Chondrocyte (in vitro differentiated cells): ENCODE measurements at regions not wholly inside any gene's neighbourhood (a gene's known extent, or its start where the extent isn't known, plus 50 kb on each side); places are given as distances from the start of the nearest gene placed in this dataset.
"Not testable (repeated sequence)": the region's sequence is repeated elsewhere in the genome, so short reads cannot be mapped to it uniquely, and the experiment has no call there.

Experiments
- DNase-seq: peaks from one replicate; pipeline ENCODE4 v3.0.0; 2021; ENCODE audit warnings: mixed read lengths, low spot score
- H3K27ac Mint-ChIP-seq: one replicate; pipeline ENCODE4 v1.8.0; 2021; ENCODE audit warnings: mild to moderate bottlenecking, moderate library complexity, mixed read lengths; ENCODE audit not compliant: unreplicated experiment
- H3K27me3 Mint-ChIP-seq: 2 replicates; pipeline ENCODE4 v1.8.0; 2021; ENCODE audit warnings: low read depth, mixed read lengths
- H3K36me3 Mint-ChIP-seq: 2 replicates; pipeline ENCODE4 v1.8.0; 2021; ENCODE audit warnings: low read depth, mixed read lengths
- H3K4me1 Mint-ChIP-seq: 2 replicates; pipeline ENCODE4 v1.8.0; 2021; ENCODE audit warnings: low read depth, mild to moderate bottlenecking, mixed read lengths
- H3K4me3 Mint-ChIP-seq: one replicate; pipeline ENCODE4 v1.8.0; 2021; ENCODE audit warnings: mild to moderate bottlenecking, moderate library complexity, mixed read lengths; ENCODE audit not compliant: unreplicated experiment
- H3K9me3 Mint-ChIP-seq: 2 replicates; pipeline ENCODE4 v1.8.0; 2021; ENCODE audit warnings: low read depth, mixed read lengths
- TF ChIP-seq, protein P1 (sequence below): fragments of 200-600 bp; sonication (generic); IDR thresholded peaks from 2 replicates; pipeline ENCODE4 v1.5.0; 2021; ENCODE audit warnings: antibody characterized with exemption, mild to moderate bottlenecking, moderate library complexity

DNA sequence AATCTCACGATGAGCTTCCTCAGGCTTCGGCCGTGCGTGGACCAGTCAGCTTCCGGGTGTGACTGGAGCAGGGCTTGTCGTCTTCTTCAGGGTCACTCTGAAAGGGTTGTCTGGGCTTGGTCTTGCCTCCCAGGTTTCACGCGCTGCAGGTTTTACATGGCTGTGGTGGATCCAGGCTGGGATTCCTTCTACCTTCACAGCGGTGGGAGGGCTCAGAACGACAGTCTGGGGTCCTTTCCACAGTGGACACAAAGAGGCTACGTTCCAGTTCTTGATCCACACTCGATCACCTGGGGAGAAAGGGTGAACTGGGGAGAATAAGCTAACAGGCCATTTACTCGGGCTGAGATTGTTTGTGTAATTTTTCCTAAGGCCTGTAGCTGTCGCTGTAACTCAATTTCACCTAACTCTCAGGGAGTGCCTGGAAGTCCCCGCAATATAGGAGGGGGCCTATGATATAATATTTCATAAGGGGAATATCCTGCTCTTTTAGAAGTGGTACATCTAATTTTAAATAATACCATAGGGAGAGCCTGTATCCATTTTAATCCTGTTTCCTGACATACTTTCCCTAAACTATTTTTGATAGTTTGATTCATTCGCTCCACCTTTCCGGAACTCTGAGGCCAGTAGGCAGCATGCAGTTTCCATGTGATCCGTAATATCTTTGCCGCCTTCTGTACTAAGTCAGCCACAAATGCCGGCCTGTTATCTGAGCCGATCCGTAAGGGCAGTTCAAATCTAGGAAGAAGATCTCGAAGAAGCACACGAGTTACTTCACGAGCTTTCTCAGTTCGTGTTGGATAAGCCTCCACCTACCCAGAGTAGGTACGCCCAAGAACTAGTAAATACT, 97.4 kb upstream of the ZNF195 start:
- peaks cover 19% of the 10 kb centered on the region for H3K27me3 Mint-ChIP-seq
- not testable (repeated sequence) for H3K4me3 Mint-ChIP-seq, H3K9me3 Mint-ChIP-seq, H3K36me3 Mint-ChIP-seq, H3K27ac Mint-ChIP-seq, DNase-seq, H3K4me1 Mint-ChIP-seq
- TF ChIP-seq, protein P1, sequence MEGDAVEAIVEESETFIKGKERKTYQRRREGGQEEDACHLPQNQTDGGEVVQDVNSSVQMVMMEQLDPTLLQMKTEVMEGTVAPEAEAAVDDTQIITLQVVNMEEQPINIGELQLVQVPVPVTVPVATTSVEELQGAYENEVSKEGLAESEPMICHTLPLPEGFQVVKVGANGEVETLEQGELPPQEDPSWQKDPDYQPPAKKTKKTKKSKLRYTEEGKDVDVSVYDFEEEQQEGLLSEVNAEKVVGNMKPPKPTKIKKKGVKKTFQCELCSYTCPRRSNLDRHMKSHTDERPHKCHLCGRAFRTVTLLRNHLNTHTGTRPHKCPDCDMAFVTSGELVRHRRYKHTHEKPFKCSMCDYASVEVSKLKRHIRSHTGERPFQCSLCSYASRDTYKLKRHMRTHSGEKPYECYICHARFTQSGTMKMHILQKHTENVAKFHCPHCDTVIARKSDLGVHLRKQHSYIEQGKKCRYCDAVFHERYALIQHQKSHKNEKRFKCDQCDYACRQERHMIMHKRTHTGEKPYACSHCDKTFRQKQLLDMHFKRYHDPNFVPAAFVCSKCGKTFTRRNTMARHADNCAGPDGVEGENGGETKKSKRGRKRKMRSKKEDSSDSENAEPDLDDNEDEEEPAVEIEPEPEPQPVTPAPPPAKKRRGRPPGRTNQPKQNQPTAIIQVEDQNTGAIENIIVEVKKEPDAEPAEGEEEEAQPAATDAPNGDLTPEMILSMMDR: peak; percentile 69

DNA sequence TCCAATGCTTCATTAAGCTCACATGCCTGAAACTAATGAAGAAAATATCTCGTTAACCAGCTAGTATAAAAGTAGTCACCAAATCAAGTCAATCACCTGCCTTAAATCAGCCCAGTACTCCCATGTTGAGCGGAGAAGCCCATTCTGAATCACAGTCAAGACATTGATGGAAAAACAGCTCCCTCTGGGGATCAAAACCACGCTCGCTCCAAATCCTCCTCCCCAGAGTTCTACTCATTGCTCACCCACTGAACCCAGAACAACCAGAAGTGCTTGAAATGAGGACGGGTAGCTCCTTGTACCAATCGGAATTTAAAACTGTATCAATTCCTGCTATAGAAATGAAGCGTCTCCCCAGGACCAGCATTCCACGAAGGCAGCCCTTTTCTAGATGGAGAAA, 90.0 kb upstream of the ZNF195 start:
- DNase-seq, H3K27ac Mint-ChIP-seq, H3K36me3 Mint-ChIP-seq, H3K9me3 Mint-ChIP-seq, H3K4me1 Mint-ChIP-seq, H3K4me3 Mint-ChIP-seq: not testable (repeated sequence)
- H3K27me3 Mint-ChIP-seq: peaks cover 30% of the 10 kb centered on the region

DNA sequence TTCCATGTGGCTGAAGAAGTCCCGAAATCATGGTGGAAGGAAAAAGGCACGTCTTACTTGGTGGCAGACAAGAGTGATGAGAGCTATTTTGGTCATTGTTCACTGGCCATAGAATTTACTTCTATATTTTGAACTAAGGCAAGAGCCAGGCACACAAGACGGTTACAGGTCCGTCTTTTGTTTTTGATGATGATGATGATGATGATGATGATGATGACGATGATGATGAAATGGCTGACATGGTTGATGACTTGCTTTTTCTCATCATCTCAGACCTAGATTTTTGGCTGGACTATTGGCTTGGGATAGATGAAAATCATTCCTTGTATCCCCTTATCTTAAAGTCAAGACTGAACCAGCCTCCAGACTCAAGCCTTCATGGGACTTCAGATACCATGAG, 88.7 kb upstream of the ZNF195 start:
- H3K9me3 Mint-ChIP-seq, H3K36me3 Mint-ChIP-seq, H3K27ac Mint-ChIP-seq, DNase-seq, H3K4me3 Mint-ChIP-seq, H3K4me1 Mint-ChIP-seq: not testable (repeated sequence)
- H3K27me3 Mint-ChIP-seq: peaks cover 23% of the 10 kb centered on the region

DNA sequence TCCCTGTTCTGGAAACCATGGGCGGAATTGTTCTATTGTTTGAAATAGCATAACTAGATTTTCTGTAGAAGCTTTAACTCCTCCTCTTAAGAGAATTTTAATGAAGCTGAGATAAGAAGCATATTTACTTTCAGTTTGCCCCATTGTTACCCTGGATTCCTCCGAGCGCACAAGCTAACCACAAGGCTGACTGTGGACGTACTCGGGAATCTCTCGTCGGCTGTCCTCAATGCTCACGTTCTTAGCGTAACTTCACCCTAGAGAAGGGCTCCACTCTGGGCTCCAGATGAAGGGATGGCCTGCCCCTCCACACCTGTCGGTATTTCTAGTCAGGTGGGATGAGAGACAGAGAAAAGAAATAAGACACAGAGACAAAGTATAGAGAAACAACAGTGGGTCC, 76.7 kb upstream of the ZNF195 start:
- H3K36me3 Mint-ChIP-seq, H3K9me3 Mint-ChIP-seq, H3K27ac Mint-ChIP-seq, H3K4me3 Mint-ChIP-seq, DNase-seq, H3K4me1 Mint-ChIP-seq: not testable (repeated sequence)
- peaks cover 32% of the 10 kb centered on the region for H3K27me3 Mint-ChIP-seq

DNA sequence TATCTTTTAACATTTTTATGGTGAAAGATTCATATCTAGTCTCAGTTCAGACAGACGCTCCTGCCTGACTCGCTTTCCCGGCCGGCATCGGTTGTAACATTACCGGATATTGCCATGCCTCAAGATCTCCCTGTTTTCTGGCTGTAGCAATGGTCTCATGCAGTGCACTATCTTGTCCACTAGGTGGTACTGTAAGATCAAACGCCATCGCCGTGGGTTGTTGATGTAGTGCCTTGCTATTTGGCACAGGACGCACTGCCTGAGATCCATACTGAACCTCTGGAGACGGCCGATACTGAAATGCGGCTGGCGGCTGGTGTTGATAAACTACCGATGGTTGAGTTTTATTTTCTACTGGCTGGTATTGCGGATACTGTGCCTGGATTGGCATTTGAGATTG, 75.9 kb upstream of the ZNF195 start:
- H3K9me3 Mint-ChIP-seq, DNase-seq, H3K36me3 Mint-ChIP-seq, H3K4me1 Mint-ChIP-seq: not testable (repeated sequence)
- Mint-ChIP-seq H3K4me3 (peak overlapping the region; percentile 46), H3K27ac (peak overlapping the region; percentile 68), H3K27me3 (peaks cover 32% of the 10 kb centered on the region)
- TF ChIP-seq, protein P1: peak; percentile 85

DNA sequence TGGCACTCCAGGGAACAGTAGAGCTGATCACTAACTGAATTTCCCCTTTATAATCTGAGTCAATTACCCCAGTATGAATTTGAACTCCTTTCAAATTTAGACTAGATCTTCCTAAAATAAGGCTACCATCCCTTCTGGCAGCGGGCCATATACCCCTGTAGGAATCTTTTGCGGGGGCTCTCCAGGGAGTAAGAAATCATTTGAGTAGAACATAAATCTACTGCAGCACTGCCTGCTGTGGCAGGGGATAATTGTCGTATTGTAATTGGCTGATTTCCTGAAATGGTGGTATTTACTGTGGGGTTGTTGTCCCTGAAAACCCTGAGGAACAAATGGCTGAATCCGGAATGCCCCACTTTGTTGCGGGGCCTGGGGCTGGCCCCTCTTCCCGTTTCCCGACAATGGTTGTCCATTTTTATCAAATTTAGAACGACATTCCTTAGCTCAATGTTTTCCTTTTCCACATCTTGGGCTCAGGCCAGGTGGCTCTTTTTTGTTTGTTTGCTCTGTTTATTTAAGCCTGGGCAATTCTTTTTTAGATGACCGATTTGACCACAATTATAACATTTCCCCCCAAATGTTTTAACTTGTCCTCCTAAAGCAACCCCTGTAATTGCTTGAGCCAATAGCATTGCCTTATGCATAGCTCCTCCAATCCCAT, 74.8 kb upstream of the ZNF195 start:
- H3K36me3 Mint-ChIP-seq, H3K9me3 Mint-ChIP-seq, H3K4me3 Mint-ChIP-seq, DNase-seq, H3K4me1 Mint-ChIP-seq, H3K27ac Mint-ChIP-seq: not testable (repeated sequence)
- H3K27me3 Mint-ChIP-seq: peaks cover 32% of the 10 kb centered on the region

DNA sequence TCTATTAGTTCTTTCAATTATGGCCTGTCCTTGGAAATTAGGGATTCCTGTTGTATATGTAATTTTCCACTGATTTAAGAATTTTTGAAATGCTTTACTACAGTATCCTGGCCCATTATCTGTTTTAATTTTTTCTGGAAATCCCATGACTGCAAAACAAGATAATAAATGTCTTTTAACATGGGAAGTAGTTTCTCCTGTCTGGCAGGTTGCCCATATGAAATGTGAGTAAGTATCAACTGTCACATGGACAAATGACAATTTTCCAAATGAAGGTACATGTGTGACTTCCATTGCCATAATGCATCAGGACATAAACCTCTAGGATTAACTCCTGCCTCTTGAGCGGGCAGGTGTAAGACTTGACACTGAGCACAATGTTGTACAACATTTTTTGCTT, 71.9 kb upstream of the ZNF195 start:
- not testable (repeated sequence) for DNase-seq, H3K4me1 Mint-ChIP-seq, H3K9me3 Mint-ChIP-seq, H3K27ac Mint-ChIP-seq, H3K36me3 Mint-ChIP-seq, H3K4me3 Mint-ChIP-seq
- peaks cover 23% of the 10 kb centered on the region for H3K27me3 Mint-ChIP-seq

DNA sequence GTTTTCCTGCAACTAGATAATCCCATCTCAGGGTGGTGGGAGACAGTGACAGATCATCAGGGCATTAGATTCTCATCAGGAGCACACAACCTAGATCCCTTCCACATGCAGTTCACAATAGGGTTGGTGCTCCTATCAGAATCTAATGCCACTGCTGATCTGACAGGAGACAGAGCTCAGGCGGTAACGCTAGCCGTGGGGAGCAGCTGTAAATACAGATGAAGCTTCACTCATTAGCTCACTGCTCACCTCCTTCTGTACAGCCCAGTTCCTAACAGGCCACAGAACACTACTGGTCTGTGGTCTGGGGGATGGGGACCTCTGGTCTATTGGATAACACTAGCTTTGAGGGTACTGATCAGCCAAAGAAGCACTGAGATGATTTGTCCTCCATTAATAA, 66.6 kb upstream of the ZNF195 start:
- not testable (repeated sequence) for H3K4me1 Mint-ChIP-seq, H3K9me3 Mint-ChIP-seq, H3K36me3 Mint-ChIP-seq, DNase-seq, H3K4me3 Mint-ChIP-seq, H3K27ac Mint-ChIP-seq
- peaks cover 32% of the 10 kb centered on the region for H3K27me3 Mint-ChIP-seq

DNA sequence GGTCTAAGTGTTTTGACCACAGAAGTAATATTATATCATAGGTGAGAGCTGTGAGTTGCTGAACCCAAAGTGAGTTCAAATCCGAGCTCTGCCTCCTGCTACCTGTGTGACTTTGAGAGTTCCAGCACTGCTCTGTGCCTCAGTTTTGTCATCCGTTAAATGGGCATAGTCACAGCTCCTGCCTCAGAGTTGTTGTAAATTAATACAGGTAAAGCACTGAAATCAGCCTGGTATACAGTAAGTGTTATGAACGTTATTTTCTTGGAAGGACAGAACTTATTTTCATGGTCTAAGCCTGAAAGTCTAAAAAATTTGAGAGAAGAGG, 65.4 kb upstream of the ZNF195 start:
- H3K36me3 Mint-ChIP-seq, H3K4me3 Mint-ChIP-seq, H3K9me3 Mint-ChIP-seq, H3K27ac Mint-ChIP-seq, H3K4me1 Mint-ChIP-seq, DNase-seq: not testable (repeated sequence)
- peaks cover 40% of the 10 kb centered on the region for H3K27me3 Mint-ChIP-seq

DNA sequence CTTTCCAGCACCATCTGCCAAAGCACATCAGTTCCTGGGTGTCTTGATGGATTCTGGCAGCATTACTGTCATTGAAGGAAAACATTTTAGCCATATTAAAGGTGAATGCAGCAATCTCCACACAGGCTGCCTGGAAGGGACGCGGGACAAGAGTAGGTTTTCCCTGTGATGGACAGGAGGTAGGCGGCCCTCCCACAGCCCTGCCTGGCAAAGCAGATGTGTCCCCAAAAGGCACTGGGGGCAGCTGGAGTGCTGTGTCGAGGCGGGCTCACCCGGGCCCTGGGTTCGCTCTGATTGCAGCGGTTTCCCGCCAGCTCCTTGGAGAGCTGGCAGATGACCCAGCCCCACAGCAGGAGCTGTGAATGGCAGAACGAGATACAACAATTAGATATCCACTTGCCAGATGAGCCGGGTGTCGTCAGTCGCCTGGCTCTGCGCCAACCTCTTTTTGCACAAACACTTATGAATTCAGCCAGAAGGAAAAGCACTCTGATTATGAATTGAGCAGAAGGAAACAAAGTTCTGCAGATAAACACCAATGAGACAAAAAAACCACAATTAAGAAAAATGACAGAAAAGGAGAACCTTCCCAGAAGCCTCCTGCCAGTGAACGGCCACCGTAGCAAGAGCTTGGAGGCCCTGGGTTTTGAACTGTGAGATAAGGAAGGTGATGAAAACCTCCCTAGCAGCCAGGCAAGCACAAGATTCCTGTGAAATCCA, 64.9 kb upstream of the ZNF195 start:
- not testable (repeated sequence) for H3K36me3 Mint-ChIP-seq

More for the DNA sequence above, 64.9 kb upstream of the ZNF195 start:
- not testable (repeated sequence) for H3K27ac Mint-ChIP-seq, H3K4me1 Mint-ChIP-seq, DNase-seq, H3K4me3 Mint-ChIP-seq, H3K9me3 Mint-ChIP-seq
- peaks cover 43% of the 10 kb centered on the region for H3K27me3 Mint-ChIP-seq
